Lung (tissue), 11 donors: ENCODE measurements at regions not wholly inside any gene's neighbourhood (a gene's known extent, or its start where the extent isn't known, plus 50 kb on each side); places are given as distances from the start of the nearest gene placed in this dataset.

Experiments
- ATAC-seq: fragments of 200-7000 bp; cut with Tn5 transposase; one replicate; pipeline ENCODE4 v1.9.1; 2020; ENCODE audit warnings: moderate number of reproducible peaks; ENCODE audit not compliant: insufficient read depth, low FRiP score
- DNase-seq, 3 donors: peaks; one replicate each; pipeline ENCODE4 v3.0.0-alpha.2; 2013 to 2017
- H3K27ac ChIP-seq, 2 donors: one replicate each; pipeline ENCODE4 v1.5.1; 2013; ENCODE audit warnings: mild to moderate bottlenecking in 2 of 2, moderate library complexity in 2 of 2, control low read depth in 1 of 2, inconsistent platforms in 1 of 2, low read depth in 1 of 2, low read length in 1 of 2
- H3K27me3 ChIP-seq, 3 donors: one replicate each; pipeline ENCODE4 v1.5.1; 2013; ENCODE audit warnings: low read length in 2 of 3; ENCODE audit not compliant: control insufficient read depth in 3 of 3, insufficient read depth in 3 of 3
- H3K36me3 ChIP-seq, 4 donors: one replicate each; pipeline ENCODE4 v1.5.1; 2013; ENCODE audit warnings: low read length in 4 of 4, mild to moderate bottlenecking in 1 of 4, moderate library complexity in 1 of 4; ENCODE audit not compliant: control insufficient read depth in 4 of 4, insufficient read depth in 4 of 4
- H3K4me1 ChIP-seq, 5 donors: one replicate each; pipeline ENCODE4 v1.5.1; 2013; ENCODE audit warnings: low read length in 5 of 5, mild to moderate bottlenecking in 2 of 5, moderate library complexity in 1 of 5; ENCODE audit not compliant: control insufficient read depth in 5 of 5, insufficient read depth in 5 of 5
- H3K4me3 ChIP-seq: one replicate; pipeline ENCODE4 v1.5.1; 2013; ENCODE audit warnings: mild to moderate bottlenecking, control low read depth, moderate library complexity
- H3K9ac ChIP-seq, 2 donors: one replicate each; pipeline ENCODE4 v1.5.1; 2013; ENCODE audit warnings: low read length in 2 of 2, control low read depth in 1 of 2; ENCODE audit not compliant: insufficient read depth in 1 of 2
- H3K9me3 ChIP-seq, 4 donors: one replicate each; pipeline ENCODE4 v1.5.1; 2013; ENCODE audit warnings: low read length in 3 of 4, mild to moderate bottlenecking in 1 of 4, moderate library complexity in 1 of 4; ENCODE audit not compliant: control insufficient read depth in 4 of 4, insufficient read depth in 3 of 4
- CTCF ChIP-seq: IDR thresholded peaks from 2 replicates; pipeline ENCODE4 v1.5.1; 2012; ENCODE audit warnings: mild to moderate bottlenecking; ENCODE audit errors: control extremely low read depth, extremely low read depth
- WGBS, 2 donors: extraction: QIAGEN DNeasy Blood & Tissue Kit; methylation state at CpG; one replicate each; pipeline ENCODE4 v1.1.7; 2013; 5-methylcytosine and 5-hydroxymethylcytosine counted together
- donor health status: control.
- donor health status: control.
- donor health status: Bipolar disorder and iron deficiency.
- donor health status: healthy.
- donor health status: DM: yes; HTN: yes; CAD: no.

GRCh38 chr4:123617791-123618190, 221.2 kb downstream of the SPRY1 start:
- TF ChIP-seq CTCF: no peak
- Histone ChIP-seq H3K9me3 (no peaks in the 10 kb centered on the region), H3K36me3 (no peaks in the 10 kb centered on the region), H3K27me3 (peaks cover 0 to 13% (median 0%) of the 10 kb centered on the region in 3 donors), H3K27ac (no peak overlapping the region), H3K4me3 (no peak overlapping the region), H3K9ac (no peak overlapping the region), H3K4me1 (peaks cover 0 to 12% (median 0%) of the 10 kb centered on the region in 5 donors)
- DNase-seq: no peak
- no peak for ATAC-seq
- WGBS, 2 donors: 86 to 91% methylated on average over 1 of the region's 1 CpG

- Histone ChIP-seq H3K9ac (no peak overlapping the region), H3K27me3 (peaks cover 0 to 13% (median 0%) of the 10 kb centered on the region in 3 donors)
Observed at GRCh38 chr4:123618606-123619005, 222.0 kb downstream of the SPRY1 start.

GRCh38 chr4:123619326-123619725, 222.7 kb downstream of the SPRY1 start:
- Histone ChIP-seq H3K9ac (no peak overlapping the region), H3K27ac (no peak overlapping the region), H3K4me1 (peaks cover 0 to 12% (median 0%) of the 10 kb centered on the region in 5 donors), H3K9me3 (no peaks in the 10 kb centered on the region), H3K36me3 (no peaks in the 10 kb centered on the region), H3K27me3 (peaks cover 0 to 16% (median 0%) of the 10 kb centered on the region in 3 donors), H3K4me3 (no peak overlapping the region)
- DNase-seq (no peak), ATAC-seq (no peak)
- WGBS, 2 donors: 75 to 87% methylated on average over 1 of the region's 1 CpG
- no peak for TF ChIP-seq CTCF

More at GRCh38 chr4:123618606-123619005, 222.0 kb downstream of the SPRY1 start:
- DNase-seq (no peak), ATAC-seq (no peak)
- peaks cover 0 to 12% (median 0%) of the 10 kb centered on the region in 5 donors for H3K4me1 ChIP-seq
- no peak overlapping the region for H3K27ac ChIP-seq
- no peak overlapping the region for H3K4me3 ChIP-seq
- 96 to 97% methylated on average over 1 of the region's 1 CpG for whole genome bisulfite sequencing, 2 donors
- no peaks in the 10 kb centered on the region for H3K36me3 ChIP-seq
- no peak for TF ChIP-seq CTCF
- no peaks in the 10 kb centered on the region for H3K9me3 ChIP-seq

- Histone ChIP-seq H3K36me3 (no peaks in the 10 kb centered on the region), H3K4me3 (no peak overlapping the region), H3K9ac (no peak overlapping the region), H3K4me1 (peaks cover 0 to 12% (median 0%) of the 10 kb centered on the region in 5 donors), H3K27ac (no peak overlapping the region), H3K9me3 (no peaks in the 10 kb centered on the region), H3K27me3 (peaks cover 0 to 22% (median 0%) of the 10 kb centered on the region in 3 donors)
- TF ChIP-seq CTCF: no peak
- ATAC-seq (no peak), DNase-seq (peak in 2 of 3 donors; percentile 21 to 31)
Observed at GRCh38 chr4:123619895-123620294, 223.3 kb downstream of the SPRY1 start.
